Peyer's patch (tissue), 4 donors: ENCODE measurements at regions not wholly inside any gene's neighbourhood (a gene's known extent, or its start where the extent isn't known, plus 50 kb on each side); places are given as distances from the start of the nearest gene placed in this dataset.

Experiments used
- CTCF ChIP-seq, 6 experiments: fragments of 450-650 bp in 4 of 6; fragments of 200-600 bp in 2 of 6; sonication (generic) in 1 of 6; IDR thresholded peaks; one replicate each; pipeline ENCODE4 v1.5.1; 2017 to 2019; ENCODE audit warnings: antibody characterized with exemption in 6 of 6, mild to moderate bottlenecking in 3 of 6, moderate library complexity in 1 of 6
- POLR2A ChIP-seq, 2 donors: fragments of 450-650 bp; IDR thresholded peaks; one replicate each; pipeline ENCODE4 v1.5.1; 2017; ENCODE audit warnings: antibody characterized with exemption in 2 of 2, mild to moderate bottlenecking in 2 of 2, moderate library complexity in 2 of 2

- TF ChIP-seq CTCF (IDR thresholded peaks at IDR 0.05) (no peak), POLR2A (IDR thresholded peaks at IDR 0.05) (no peak)
Observed at GRCh38 chr5:40442346-40442745, 237.4 kb upstream of the PTGER4 start.
